ENCODE measurements at regions not wholly inside any gene's neighbourhood (a gene's known extent, or its start where the extent isn't known, plus 50 kb on each side); places are given as distances from the start of the nearest gene placed in this dataset.
"Not testable (repeated sequence)": the region's sequence is repeated elsewhere in the genome, so short reads cannot be mapped to it uniquely, and the experiment has no call there.

DNA sequence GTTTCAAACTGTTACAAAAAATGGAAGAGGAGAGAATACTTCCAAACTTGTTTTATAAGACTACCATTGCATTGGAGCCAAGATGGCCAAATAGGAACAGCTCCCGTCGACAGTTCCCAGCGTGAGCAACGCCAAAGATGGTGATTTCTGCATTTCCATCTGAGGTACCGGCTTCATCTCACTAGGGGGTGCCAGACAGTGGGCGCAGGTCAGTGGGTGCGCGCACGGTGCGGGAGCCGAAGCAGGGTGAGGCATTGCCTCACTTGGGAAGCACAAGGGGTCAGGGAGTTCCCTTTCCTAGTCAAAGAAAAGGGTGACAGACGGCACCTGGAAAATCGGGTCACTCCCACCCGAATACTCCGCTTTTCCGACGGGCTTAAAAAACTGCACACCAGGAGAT is 149.7 kb upstream of the POF1B start:
- TF ChIP-seq CTCF (IDR thresholded peaks at IDR 0.05); NR1H2 (CRISPR knock-in tag; IDR thresholded peaks at IDR 0.05); ATF3 (CRISPR knock-in tag; conservative IDR thresholded peaks at IDR 0.05); NR3C1 (CRISPR knock-in tag; conservative IDR thresholded peaks at IDR 0.05; ENCODE audit: low read depth): not testable (repeated sequence)

All from WTC11 (cell line).